GM12892 (cell line): ENCODE measurements at regions not wholly inside any gene's neighbourhood (a gene's known extent, or its start where the extent isn't known, plus 50 kb on each side); places are given as distances from the start of the nearest gene placed in this dataset.

Experiments
- POLR2A ChIP-seq: IDR thresholded peaks from 2 replicates; pipeline ENCODE4 v1.6.1; 2011; ENCODE audit warnings: low read depth, low read length, control low read depth
- POLR2AphosphoS5 ChIP-seq: IDR thresholded peaks from 2 replicates; pipeline ENCODE4 v1.6.1; 2011; ENCODE audit warnings: low read depth, low read length, control low read depth

DNA sequence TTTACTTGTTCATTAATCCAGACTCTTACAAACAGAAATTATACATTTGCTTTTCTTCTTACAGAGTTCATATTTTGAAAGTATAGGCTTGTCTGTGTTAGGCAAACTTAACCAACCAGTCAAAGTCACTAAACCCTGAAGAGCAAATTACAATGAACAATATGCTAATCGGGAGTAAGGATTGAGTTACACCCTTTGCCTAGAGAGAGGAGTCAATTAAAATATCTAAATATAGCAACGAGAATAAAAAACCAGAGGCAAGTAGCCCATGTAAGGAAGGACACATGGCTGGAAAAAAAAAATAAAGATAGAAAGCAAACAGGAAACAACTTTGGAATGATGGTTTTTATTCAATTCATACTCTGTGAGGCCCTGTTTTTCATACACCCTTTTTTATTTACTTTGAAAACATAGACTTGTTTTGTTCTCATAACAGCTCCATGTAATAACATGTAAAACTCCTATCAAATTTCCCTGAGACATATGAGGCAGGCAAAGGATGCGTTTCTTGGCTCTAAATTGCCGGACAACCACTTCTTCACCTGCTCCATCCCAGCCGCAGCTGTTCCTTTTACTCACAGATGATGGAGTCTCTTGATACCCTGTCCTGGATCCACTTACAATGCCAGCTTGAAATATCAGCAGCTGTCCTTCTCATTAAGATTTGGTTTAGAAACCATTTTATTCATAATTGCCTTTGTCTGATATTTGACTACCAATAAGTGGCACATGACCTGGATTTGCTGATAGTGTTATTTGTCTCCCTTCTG is 767.7 kb upstream of the GCFC2 start:
- TF ChIP-seq POLR2A (no peak), POLR2AphosphoS5 (no peak)
